ENCODE measurements at regions not wholly inside any gene's neighbourhood (a gene's known extent, or its start where the extent isn't known, plus 50 kb on each side); places are given as distances from the start of the nearest gene placed in this dataset.

DNA sequence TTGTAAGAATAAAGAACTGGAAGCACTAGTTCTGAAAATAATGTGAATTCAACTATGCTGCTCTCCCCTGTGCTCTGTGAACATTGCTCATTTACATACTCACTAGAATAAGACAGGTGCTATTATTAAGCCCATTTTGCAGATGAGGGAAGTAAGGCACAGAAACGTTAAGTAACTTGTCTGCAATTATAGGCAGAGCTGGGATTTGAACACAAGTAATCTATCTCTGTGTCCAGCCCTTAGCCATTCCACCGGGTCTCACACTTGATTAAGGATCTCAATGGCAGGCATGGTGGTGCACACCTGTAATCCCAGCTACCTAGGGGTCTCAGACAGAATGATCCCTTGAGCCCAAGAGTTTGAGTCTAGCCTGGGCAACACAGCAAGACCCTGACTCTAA is 357.7 kb downstream of the CD83 start:
- TF ChIP-seq, protein P1, sequence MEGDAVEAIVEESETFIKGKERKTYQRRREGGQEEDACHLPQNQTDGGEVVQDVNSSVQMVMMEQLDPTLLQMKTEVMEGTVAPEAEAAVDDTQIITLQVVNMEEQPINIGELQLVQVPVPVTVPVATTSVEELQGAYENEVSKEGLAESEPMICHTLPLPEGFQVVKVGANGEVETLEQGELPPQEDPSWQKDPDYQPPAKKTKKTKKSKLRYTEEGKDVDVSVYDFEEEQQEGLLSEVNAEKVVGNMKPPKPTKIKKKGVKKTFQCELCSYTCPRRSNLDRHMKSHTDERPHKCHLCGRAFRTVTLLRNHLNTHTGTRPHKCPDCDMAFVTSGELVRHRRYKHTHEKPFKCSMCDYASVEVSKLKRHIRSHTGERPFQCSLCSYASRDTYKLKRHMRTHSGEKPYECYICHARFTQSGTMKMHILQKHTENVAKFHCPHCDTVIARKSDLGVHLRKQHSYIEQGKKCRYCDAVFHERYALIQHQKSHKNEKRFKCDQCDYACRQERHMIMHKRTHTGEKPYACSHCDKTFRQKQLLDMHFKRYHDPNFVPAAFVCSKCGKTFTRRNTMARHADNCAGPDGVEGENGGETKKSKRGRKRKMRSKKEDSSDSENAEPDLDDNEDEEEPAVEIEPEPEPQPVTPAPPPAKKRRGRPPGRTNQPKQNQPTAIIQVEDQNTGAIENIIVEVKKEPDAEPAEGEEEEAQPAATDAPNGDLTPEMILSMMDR (IDR thresholded peaks at IDR 0.05; ENCODE audit: low read length): no peak
- TF ChIP-seq EZH2 (optimal IDR thresholded peaks at IDR 0.05; ENCODE audit: low read depth, low read length): no peak

Measured in MM.1S (cell line).